Thyroid gland (tissue), 4 donors: ENCODE measurements at regions not wholly inside any gene's neighbourhood (a gene's known extent, or its start where the extent isn't known, plus 50 kb on each side); places are given as distances from the start of the nearest gene placed in this dataset.

ENCODE experiments used
- DNase-seq, 2 donors: peaks; one replicate each; pipeline ENCODE4 v3.0.0-alpha.2; 2019
- H3K27ac ChIP-seq, 3 donors: fragments of 200-600 bp; sonication (generic); 1 replicate in 2 of 3; 2 replicates in 1 of 3; pipeline ENCODE4 v1.5.1; 2016 to 2019; ENCODE audit warnings: mild to moderate bottlenecking in 1 of 3, moderate library complexity in 1 of 3
- H3K27me3 ChIP-seq: fragments of 200-600 bp; sonication (generic); one replicate; pipeline ENCODE4 v1.5.1; 2019
- H3K36me3 ChIP-seq, 2 donors: fragments of 200-600 bp; sonication (generic); one replicate each; pipeline ENCODE4 v1.5.1; 2016 to 2019
- H3K4me1 ChIP-seq, 2 donors: fragments of 200-600 bp; sonication (generic); one replicate each; pipeline ENCODE4 v1.5.1; 2017 to 2019
- H3K4me3 ChIP-seq, 3 donors: fragments of 200-600 bp; sonication (generic); replicated peaks in 1 of 3; 1 replicate in 2 of 3; 2 replicates in 1 of 3; pipeline ENCODE4 v1.5.1; 2016; ENCODE audit warnings: mild to moderate bottlenecking in 1 of 3
- H3K9me3 ChIP-seq: fragments of 200-600 bp; sonication (generic); one replicate; pipeline ENCODE4 v1.5.1; 2017
- POLR2A ChIP-seq, 2 donors: fragments of 450-650 bp; IDR thresholded peaks; one replicate each; pipeline ENCODE4 v1.6.1; 2017; ENCODE audit warnings: antibody characterized with exemption in 2 of 2, mild to moderate bottlenecking in 2 of 2, moderate library complexity in 1 of 2
- WGBS, 2 donors: methylation state at CpG; one replicate each; pipeline ENCODE4 v1.1.5; 2017; 5-methylcytosine and 5-hydroxymethylcytosine counted together
- intact Hi-C: fragments of 100-400 bp; cut with DNase I; formaldehyde crosslinking; loops from one replicate; pipeline ENCODE4 v1.15.1; 2023
- TF ChIP-seq, protein P1 (sequence below), 6 experiments: fragments of 200-600 bp in 3 of 6; fragments of 450-650 bp in 3 of 6; sonication (generic) in 3 of 6; IDR thresholded peaks; one replicate each; pipeline ENCODE4 v1.5.1; 2016 to 2019; ENCODE audit warnings: antibody characterized with exemption in 6 of 6, mild to moderate bottlenecking in 2 of 6, inconsistent platforms in 1 of 6, moderate library complexity in 1 of 6

DNA sequence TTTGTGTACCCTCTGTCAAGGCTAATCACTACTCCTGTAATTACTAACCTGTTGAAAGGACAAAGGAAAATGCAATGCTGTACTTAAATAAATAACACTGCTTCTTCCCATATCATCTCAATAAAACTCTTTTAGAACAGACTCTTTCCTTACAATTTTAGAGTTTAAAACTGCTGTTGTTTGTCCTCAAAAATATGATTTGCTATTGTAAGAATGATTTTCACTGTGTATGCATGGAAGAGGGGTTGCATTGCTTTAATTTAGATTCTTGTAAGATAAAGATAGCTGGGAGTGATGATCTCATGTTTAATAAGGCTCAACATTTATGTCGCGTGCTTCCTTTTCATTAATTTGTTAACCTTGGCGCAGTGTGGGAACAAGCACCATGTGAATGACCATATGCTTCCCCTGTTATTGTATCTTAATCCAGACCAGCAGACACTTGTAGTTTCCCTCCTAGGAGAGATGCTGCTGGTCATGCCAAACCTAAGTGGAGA is 89.8 kb upstream of the ATXN1 start:
- H3K27ac ChIP-seq = no peak overlapping the region
- no peaks in the 10 kb centered on the region for H3K27me3 ChIP-seq
- no peaks in the 10 kb centered on the region for H3K9me3 ChIP-seq
- H3K36me3 ChIP-seq = no peaks in the 10 kb centered on the region
- no peak for DNase-seq
- intact Hi-C loops = no loop called here
- WGBS, 2 donors = 87 to 96% methylated on average over 3 of the region's 3 CpGs
- TF ChIP-seq, protein P1, sequence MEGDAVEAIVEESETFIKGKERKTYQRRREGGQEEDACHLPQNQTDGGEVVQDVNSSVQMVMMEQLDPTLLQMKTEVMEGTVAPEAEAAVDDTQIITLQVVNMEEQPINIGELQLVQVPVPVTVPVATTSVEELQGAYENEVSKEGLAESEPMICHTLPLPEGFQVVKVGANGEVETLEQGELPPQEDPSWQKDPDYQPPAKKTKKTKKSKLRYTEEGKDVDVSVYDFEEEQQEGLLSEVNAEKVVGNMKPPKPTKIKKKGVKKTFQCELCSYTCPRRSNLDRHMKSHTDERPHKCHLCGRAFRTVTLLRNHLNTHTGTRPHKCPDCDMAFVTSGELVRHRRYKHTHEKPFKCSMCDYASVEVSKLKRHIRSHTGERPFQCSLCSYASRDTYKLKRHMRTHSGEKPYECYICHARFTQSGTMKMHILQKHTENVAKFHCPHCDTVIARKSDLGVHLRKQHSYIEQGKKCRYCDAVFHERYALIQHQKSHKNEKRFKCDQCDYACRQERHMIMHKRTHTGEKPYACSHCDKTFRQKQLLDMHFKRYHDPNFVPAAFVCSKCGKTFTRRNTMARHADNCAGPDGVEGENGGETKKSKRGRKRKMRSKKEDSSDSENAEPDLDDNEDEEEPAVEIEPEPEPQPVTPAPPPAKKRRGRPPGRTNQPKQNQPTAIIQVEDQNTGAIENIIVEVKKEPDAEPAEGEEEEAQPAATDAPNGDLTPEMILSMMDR (IDR thresholded peaks at IDR 0.05) = no peak
- TF ChIP-seq POLR2A (IDR thresholded peaks at IDR 0.05) = no peak
- H3K4me3 ChIP-seq = no peak overlapping the region
- H3K4me1 ChIP-seq = no peaks in the 10 kb centered on the region

DNA sequence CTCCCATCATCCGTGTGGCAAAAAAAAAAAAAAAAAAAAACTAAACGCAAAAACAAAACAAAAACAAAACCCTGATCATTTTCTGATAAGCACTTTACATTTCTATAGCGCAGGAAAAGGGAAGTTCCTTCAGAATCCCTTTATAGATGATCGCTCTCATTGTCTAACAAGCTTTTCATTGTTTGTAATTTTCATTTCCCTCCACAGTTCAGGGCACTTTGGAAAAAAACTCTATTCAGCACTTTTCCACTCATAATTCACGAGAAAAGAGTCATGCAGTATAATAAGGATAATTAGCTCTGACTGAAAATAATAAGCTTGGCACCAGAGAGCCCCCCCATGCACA is 89.4 kb upstream of the ATXN1 start:
- H3K4me3 ChIP-seq = no peak overlapping the region
- no peaks in the 10 kb centered on the region for H3K9me3 ChIP-seq
- intact Hi-C loops = no loop called here
- no peak overlapping the region for H3K27ac ChIP-seq
- no peaks in the 10 kb centered on the region for H3K36me3 ChIP-seq
- no peak for TF ChIP-seq POLR2A (IDR thresholded peaks at IDR 0.05)
- TF ChIP-seq, protein P1 (IDR thresholded peaks at IDR 0.05) = no peak
- 59 to 65% methylated on average over 5 of the region's 5 CpGs for WGBS, 2 donors
- DNase-seq = no peak
- no peaks in the 10 kb centered on the region for H3K27me3 ChIP-seq
- H3K4me1 ChIP-seq = no peaks in the 10 kb centered on the region

DNA sequence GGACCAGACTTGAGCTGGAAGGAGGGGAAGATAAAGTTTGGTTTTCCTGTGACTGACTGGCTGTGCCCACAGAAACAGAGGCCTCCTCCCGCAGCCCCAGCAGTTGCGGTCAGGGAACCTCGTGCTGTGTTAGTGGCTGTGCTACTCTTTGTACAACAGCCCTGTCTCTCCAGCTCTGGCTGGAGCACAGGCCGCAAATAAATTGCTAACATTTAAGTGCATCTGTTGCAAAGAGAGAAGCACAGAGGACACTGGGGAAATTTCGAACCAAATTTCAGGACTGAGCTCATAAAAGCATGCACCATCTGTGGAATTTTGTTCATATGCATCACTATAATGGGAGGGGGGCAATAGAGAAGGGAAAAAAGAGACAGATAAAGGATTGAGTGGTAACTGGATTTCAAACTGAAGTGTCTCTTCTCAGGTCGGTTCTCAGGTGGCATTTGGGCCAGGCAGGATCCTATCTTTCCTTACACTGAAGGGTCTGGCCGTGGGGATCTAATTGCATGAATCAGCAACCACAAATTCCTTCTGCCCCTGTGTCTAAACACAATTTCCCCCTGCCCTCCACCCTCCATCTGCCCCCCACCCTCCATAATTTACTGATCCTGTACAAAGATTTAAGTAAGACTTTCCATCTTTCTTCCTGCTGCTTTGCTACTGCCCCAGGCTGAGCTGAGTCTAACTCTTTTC is 88.9 kb upstream of the ATXN1 start:
- Histone ChIP-seq H3K27ac (no peak overlapping the region), H3K36me3 (no peaks in the 10 kb centered on the region), H3K4me3 (no peak overlapping the region), H3K4me1 (no peaks in the 10 kb centered on the region), H3K9me3 (no peaks in the 10 kb centered on the region), H3K27me3 (no peaks in the 10 kb centered on the region)
- WGBS, 2 donors = 80 to 84% methylated on average over 7 of the region's 7 CpGs
- TF ChIP-seq, protein P1 (IDR thresholded peaks at IDR 0.05) = no peak
- TF ChIP-seq POLR2A (IDR thresholded peaks at IDR 0.05) = no peak
- no peak for DNase-seq
- intact Hi-C loops = no loop called here

DNA sequence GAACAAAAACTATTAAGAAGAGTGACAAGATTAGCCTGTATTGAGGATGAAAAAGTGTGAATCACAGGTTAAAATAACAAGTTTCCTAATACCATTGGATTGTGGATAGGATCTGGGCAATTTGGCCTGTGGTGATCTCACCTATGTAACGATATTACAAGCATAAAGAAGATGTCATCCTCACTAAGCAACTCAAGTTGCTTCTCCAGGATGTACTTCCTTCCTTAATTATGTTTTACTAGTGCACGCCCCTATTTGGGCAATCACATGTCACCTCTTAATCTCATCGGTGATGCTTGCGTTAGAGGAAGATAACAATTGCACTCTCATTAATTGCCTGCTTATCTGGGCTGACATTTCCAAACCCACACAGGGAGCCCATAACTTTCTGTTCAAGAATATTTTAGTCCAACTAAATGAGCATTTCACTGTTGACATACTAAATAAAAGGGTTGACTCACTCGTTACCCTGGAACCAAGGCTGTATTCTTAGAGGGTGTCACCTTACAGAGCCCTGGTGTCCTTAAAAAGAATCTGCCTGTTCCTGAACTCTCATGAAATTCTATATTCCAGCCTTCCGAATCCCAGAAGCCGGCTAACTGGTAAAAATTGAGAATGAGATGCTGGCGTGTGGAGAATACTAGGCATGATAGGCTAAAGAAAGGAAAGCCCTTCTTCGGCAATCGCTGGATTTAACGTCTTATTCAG is 88.2 kb upstream of the ATXN1 start:
- no peaks in the 10 kb centered on the region for H3K4me1 ChIP-seq
- TF ChIP-seq, protein P1 (IDR thresholded peaks at IDR 0.05) = no peak
- TF ChIP-seq POLR2A (IDR thresholded peaks at IDR 0.05) = no peak
- DNase-seq = no peak
- intact Hi-C loops = no loop called here
- H3K9me3 ChIP-seq = no peaks in the 10 kb centered on the region
- H3K4me3 ChIP-seq = no peak overlapping the region
- H3K27ac ChIP-seq = no peak overlapping the region
- 77 to 83% methylated on average over 11 of the region's 11 CpGs for WGBS, 2 donors
- no peaks in the 10 kb centered on the region for H3K36me3 ChIP-seq
- H3K27me3 ChIP-seq = no peaks in the 10 kb centered on the region

DNA sequence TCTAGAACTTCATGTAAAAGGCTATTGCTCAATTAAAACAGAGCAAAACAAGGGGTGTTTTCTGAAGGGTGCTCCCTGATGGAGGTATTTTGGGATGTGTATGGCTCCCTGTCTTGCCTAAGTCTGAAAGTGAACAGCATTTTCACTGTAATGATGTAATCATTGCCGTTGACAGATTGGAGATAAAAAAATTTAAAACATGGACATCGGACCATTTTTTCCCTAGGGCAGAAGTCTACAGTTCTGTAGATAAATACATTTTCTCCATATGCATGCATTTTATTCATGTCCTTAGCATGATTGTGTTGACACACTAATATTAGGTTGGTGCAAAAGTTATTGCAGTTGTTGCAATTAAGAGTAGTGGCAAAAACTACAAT is 85.1 kb upstream of the ATXN1 start:
- Histone ChIP-seq H3K4me1 (no peaks in the 10 kb centered on the region), H3K4me3 (no peak overlapping the region), H3K36me3 (no peaks in the 10 kb centered on the region), H3K27ac (no peak overlapping the region), H3K9me3 (no peaks in the 10 kb centered on the region), H3K27me3 (no peaks in the 10 kb centered on the region)
- no peak for TF ChIP-seq POLR2A (IDR thresholded peaks at IDR 0.05)
- intact Hi-C loops = no loop called here
- 92 to 94% methylated on average over 2 of the region's 2 CpGs for WGBS, 2 donors
- no peak for DNase-seq
